ENCODE measurements at regions not wholly inside any gene's neighbourhood (a gene's known extent, or its start where the extent isn't known, plus 50 kb on each side); places are given as distances from the start of the nearest gene placed in this dataset.

- no peak for TF ChIP-seq EP300 (IDR thresholded peaks at IDR 0.05)
- TF ChIP-seq POLR2A (IDR thresholded peaks at IDR 0.05) = no peak
- TF ChIP-seq CTCF (IDR thresholded peaks at IDR 0.05) = no peak
Measured at GRCh38 chr12:31216479-31216878, 109.5 kb downstream of the SINHCAF start.

Data from stomach (tissue), 4 donors.